NCI-H1930 (cell line): ENCODE measurements at regions not wholly inside any gene's neighbourhood (a gene's known extent, or its start where the extent isn't known, plus 50 kb on each side); places are given as distances from the start of the nearest gene placed in this dataset.
"Not testable (repeated sequence)": the region's sequence is repeated elsewhere in the genome, so short reads cannot be mapped to it uniquely, and the experiment has no call there.

ENCODE experiments used
- DNase-seq, 2 experiments: peaks; one replicate each; lab custom pipeline; 2025; lab: John Stamatoyannopoulos, UW

GRCh38 chr15:23750179-23750578 is 63.1 kb upstream of the NDN start:
- DNase-seq = no peak

GRCh38 chr15:23750776-23751175 is 63.7 kb upstream of the NDN start:
- DNase-seq = no peak

DNA sequence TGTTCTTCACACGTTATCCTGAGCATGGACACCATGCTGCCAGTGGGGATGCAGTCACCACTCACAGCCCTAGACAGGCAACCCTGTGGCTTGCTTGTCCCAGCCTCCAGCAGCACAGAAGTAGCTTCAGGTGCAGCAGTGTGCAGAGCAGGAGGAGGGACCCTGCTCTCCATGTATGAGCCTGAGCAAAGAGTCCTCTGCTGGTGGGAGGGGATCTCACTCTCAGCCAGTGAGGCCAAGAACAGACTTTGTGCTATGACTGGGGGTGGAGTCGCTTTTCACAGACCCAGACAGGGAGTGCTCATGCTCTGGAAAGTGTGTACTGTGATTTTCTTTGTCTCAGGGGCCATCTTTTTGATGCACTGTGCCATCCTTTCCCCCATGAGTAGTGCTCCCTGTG is 66.1 kb upstream of the NDN start:
- no peak for DNase-seq

- DNase-seq = no peak
These were observed 71.8 kb upstream of the NDN start for GRCh38 chr15:23758891-23759290.

GRCh38 chr15:23760024-23760423 is 72.9 kb upstream of the NDN start:
- no peak for DNase-seq

DNA sequence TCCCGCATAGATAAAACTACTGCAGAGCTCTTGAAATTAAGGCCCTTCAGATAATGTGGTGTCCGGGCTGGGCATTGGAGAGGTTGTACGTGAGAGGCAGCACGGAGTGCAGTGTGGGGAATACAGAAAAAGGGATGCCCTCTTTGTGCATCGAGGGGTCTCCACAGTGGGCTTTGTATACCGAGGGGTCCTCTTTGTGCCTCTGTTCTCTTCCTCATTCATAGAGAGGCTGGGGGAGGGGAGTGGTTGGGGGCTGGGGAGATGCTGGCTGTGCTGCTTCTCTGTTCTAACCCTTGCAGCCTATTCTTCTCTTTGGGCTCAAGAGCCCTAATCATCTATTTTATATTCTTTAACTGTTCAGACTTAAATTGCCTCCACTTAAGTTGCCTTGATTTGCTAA is 74.3 kb upstream of the NDN start:
- no peak for DNase-seq

DNA sequence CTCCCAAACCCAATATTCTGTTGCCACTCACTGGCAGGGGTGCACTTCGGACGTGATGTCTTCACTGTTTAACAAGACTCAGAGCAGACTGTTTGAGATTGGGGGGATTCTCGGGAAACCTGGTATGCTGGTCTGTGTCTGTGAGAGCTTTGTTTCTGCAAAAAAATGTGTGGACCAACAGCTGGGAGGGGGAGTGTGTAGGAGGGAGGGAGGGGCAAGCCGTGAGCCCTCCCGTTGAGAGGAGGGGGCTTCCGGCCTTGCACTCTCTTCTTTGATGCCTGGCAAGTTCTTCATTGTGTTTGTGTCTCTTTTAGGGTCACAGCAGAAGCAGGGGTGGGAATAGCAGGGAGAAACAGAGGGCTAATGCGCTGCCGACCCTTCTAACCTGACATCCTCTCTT is 74.9 kb upstream of the NDN start:
- no peak for DNase-seq

DNA sequence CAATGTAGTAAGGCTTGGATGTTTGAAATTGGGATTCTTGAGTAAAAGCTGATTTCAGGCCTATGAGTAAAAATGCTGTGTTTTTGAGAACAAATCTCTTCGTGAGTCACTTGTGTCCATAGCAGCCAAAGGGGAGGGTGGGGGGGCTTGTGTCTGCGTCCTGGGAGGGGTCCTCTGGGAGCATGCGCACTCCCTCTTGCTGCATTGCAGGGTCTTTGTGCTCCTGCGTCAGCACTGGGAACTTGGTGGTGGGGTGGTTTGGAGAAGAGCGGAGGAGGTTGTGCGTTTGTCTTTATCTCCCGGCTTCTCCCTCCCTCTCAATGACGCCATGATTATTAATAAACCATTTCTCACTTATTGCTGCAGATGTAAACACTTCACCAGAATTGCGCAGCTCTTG is 75.9 kb upstream of the NDN start:
- DNase-seq = no peak

- DNase-seq = no peak
These were observed 77.2 kb upstream of the NDN start for GRCh38 chr15:23764306-23764705.

DNA sequence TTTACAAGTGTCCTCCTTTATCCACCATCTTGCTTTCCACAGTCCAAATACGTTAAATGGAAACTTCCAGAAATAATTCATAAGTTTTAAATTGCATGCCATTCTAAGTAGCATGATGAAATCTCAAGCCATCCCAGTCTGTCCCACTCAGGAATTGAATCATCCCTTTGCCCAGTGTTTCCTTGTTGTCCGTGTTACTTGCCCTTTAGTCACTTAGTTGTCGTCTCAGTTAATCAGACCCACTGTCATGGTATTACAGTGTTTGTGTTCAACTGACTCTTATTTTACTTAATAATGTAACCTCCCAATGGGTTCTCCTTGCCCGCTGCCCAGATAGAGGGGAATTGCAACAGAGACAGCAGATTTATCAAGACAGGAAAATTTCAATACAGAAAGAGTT is 77.6 kb upstream of the NDN start:
- no peak for DNase-seq

- DNase-seq = not testable (repeated sequence)
These were observed 79.7 kb upstream of the NDN start for GRCh38 chr15:23766779-23767178.

- no peak for DNase-seq
These were observed 86.0 kb upstream of the NDN start for GRCh38 chr15:23773093-23773492.

DNA sequence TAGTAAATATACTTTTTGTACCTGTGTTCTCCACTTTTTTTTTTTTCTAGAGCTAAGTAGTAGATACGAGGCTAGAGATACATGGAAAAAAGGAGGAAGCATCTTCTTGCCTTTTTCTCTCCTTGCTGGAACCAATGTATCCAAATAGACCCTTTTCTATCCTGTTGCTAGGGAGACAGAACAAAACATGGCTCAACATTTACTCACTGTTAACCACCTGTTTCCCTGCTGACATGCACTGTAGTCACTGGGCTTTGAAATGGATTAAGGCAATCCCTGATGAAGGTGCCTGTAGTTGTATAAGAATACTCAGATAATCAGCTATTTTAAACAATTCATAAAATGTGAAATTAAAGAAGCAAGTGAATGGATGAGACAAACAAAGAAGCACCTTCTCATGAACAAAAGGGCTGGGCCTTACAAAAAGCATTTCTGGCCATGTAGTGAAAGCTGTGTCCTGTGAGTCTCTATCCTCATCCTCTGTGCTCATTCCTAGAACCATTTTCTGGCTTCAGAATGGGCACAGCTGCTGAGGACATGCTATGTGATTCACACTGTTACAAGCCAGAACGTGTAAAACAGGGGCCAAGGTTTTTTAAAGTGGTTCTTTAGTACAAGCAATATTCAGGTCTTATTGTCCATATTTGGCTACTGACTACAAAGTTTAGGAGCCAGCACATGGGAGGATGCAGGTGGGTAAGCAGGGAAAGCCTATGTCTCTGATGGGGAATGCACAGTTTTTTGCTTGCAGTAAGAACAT is 100.4 kb upstream of the NDN start:
- DNase-seq = no peak

DNA sequence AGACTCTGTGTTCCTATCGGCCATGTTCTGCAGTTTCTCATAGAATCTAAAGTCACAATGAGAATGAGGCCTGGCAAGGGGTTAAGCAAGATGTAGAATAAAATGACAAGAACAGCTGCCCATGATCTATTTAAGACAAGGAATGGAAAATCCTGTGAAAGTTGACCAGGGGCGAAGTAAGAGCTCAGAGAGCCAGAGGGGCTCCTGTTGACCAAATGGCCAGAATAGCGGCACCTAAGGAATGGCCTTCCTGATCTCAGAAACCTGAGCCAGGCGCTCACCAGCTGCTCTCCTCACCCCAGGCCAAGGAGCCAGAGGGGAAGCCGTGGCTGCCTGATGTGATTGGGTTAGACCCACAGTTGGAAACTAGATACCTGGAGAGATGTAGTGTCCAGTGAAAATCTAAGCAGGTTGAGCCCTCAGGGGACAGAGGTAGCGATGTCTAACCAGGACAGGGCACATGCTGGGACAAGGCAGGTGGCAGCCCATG is 106.1 kb upstream of the NDN start:
- no peak for DNase-seq

GRCh38 chr15:23797747-23798446 is 110.8 kb upstream of the NDN start:
- DNase-seq = no peak

DNA sequence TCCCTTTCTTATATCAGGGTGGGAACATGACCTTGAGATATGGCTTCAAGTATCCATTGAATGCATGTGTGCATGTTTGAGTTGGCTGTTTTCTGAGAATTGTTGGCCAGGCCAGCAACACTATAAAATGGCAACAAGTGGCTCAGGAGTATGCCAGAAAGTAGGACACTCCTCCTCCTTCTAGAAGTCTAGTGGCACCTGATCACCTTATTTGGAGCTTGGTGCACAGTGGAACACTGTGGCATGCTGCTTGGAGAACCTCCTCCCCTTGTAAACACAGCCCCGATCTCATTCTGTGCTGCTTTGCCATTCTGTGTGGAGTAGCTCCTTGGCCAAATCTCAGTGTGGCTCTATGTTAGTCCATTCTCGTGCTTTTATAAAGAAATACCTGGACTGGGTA is 114.8 kb upstream of the NDN start:
- no peak for DNase-seq

DNA sequence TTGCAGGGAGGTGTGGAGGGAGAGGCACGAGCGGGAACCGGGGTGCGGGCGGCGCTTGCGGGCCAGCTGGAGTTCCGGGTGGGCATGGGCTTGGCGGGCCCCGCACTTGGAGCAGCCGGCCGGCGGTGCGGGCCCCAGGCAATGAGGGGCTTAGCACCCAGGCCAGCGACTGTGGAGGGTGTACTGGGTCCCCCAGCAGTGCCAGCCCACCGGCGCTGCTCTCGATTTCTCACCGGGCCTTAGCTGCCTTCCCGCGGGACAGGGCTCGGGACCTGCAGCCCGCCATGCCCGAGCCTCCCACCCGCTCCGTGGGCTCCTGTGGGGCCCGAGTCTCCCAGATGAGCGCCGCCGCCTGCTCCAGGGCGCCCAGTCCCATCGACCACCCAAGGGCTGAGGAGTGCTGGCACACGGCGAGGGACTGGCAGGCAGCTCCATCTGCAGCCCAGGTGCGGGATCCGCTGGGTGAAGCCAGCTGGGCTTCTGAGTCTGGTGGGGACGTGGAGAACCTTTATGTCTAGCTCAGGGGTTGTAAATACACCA is 115.9 kb upstream of the NDN start:
- not testable (repeated sequence) for DNase-seq

DNA sequence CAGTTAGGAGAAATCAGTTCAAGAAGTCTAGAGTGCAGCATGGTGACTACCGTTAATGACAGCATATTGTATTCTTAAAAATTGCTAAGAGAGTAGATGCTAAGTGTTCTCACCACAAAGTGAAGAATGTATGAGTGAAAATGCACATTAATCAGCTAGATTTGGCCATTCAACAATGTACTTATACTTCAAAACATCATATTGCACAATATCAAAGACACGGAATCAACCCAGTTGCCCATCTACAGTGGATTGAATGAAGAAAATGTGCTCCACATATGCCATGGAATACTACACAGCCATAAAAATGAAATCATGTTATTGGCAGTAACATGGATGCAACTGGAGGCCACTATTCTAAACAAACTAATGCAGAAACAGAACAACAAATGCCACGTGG is 119.9 kb upstream of the NDN start:
- no peak for DNase-seq

GRCh38 chr15:23823508-23823907 is 136.4 kb upstream of the NDN start:
- no peak for DNase-seq

DNA sequence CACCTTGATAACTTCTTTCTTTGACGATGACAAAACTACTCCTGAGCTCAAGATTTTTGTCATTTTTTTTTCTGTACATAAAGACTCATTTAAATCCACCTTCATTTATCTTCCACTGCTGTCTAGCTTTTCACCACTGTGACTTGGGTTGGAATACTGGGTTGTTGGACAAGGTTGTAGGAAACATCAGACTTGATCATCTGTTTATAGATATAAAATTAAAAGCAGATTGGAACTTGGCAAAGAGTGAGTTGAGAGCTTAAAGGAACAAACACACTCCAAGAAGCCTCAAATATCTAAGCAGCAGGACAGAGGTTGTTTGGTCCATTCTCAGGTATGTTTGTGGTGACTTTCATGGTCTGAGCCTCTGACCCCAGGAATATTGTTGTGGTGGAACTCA is 141.7 kb upstream of the NDN start:
- DNase-seq = no peak

GRCh38 chr15:23835953-23836352 is 148.8 kb upstream of the NDN start:
- no peak for DNase-seq

GRCh38 chr15:23839893-23840474 is 152.9 kb upstream of the NDN start:
- DNase-seq = no peak

- DNase-seq = no peak
These were observed 159.1 kb upstream of the NDN start for GRCh38 chr15:23846218-23846617.
